ENCODE measurements at regions not wholly inside any gene's neighbourhood (a gene's known extent, or its start where the extent isn't known, plus 50 kb on each side); places are given as distances from the start of the nearest gene placed in this dataset.

DNA sequence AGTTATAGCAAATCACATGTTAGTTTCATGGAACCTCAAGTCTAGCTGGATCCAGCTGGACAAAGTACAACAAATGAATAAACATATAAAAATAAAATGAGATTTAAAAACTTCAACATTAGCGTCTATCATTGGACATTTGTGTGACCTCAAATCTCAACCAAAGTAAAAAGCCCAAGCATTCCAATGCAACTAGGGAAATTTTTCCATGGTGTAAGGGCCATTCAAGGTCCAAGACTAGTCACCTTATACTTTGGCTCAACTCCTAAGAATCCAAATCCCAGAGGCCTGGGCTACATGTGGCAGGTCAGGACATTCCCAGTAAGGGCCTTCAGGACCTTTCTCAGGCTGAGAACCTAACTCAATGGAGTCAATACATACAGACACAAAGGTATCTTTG, 137.4 kb upstream of the DMAC1 start:
- DNase-seq: no peak

DNA sequence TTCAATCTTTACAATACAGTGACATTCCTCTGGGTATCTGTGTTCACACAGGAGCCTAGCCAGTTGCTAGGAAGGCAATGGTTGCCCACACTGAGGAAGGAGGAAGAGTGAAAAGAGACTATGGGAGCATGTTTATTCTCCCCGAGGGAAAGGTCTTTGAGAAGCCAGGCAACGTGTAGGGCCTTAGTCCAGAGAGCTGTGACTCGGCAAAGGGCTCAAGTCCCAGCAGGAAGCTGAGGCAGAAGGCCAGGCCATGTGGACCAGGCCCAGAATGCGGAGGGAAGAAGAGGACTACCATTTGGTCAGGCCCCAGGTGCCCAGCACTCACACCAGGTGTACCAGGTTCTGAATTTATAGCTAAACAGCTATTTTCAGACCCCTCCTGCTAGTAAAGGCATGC, 136.6 kb upstream of the DMAC1 start:
- DNase-seq: no peak

DNA sequence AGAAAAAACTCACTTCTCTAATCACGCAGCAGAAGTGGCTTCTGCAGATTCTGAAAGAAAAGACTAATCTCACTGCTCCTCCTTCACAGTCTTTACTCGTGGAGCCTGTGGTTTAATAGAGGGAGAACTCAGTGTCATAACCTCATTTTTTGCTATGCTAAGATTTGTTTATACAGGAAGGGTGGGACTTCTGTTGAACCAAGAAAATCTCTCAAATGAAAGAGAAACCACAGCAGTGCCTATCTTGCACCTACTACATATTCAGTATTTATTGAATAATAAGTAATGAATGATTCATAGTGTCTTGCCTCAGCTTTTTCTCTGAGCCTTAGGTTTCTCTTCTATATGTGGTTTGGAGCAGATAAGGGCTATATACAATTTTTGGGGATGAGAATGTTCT, 136.1 kb upstream of the DMAC1 start:
- peak; percentile 17 to 45 for DNase-seq

DNA sequence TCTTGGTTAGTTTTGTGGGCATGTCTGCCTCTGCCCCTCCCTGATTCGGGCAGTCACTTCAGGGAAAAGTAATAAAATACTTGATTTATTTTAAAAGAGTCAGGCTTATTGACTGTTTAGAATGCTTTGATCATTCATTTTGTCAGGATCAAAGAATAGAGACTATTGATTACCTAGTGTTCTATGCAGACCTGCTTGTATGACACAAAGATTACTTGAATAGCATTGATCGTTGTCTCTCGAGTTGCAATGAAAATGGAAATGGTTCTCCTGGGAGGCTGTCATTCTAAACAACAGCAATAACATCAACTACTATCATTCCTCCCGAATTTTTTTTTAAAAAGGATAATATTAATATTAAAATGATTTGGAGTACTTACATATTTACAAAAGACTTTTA, 133.2 kb upstream of the DMAC1 start:
- no peak for DNase-seq

DNA sequence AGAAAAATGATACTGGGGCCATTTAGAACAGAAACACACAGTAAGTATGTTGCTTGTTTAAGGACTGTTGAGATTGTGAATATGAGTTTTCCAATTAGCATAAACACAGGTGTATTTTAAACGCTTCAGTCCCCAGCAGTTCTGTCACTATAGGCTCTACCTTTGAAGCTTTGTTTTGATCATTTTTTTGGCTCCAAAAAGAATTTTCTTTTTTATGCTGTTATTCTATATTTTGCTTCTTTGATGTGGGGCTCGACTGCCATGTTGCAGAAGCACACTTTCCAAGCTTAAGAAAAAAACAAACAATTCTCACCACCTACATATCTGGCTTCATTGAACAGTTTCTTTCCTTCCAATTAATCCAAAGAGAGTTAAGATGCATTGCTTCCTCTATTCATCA, 131.0 kb upstream of the DMAC1 start:
- DNase-seq: no peak

DNA sequence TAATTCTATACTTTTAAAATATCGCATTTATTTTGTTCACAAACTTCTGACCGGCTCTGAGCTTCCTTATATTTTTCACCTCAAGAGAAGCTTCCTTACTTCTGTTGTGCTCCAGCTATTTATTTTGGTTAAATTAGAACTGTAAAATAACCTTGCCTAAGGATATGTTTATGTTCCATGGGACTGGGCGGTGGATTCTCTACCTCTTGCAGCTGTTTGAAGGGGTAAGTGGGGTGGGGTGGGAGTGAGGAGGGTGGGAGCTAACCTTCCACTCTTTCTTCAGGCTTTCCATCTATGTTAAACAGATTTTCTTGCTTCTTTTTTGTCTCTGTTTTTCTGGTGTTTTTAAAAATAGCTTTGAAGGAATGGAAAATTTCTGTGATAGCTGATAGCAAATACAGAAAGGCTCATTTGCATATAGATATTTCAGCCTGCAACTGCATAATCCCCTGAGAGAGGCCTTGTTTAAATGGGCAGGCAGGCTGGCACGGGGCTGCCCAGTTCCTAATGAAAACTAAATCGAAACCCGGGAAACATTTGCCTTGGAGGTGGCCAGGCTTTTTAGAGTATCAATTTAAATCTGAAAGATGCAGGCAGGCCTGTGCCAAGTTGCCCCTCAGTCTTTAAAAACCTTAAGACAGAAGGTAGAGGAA, 122.1 kb upstream of the DMAC1 start:
- DNase-seq: no peak

DNA sequence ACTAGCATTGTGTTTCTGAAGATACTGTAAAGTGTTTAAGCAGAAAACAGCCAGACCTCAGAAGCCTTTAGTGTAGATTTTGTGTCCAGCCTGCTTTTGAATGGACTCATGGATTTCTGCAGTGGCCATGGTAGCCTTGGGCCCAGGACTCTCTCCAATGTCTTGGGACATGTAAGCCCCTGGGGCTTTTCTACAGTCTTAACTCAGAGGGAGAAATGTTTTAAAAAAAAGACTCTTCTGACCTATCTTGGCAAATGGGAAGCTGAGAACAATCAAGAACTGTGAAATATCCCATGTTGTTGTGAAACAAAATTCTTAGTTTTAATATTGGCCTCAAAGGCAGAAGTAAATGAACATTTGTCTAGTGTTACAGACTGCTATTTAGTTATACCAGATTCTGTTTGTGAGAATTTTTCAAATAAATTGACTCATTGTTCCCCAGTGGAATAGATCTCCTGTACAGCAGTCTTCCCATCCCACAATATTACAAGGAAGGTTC, 112.5 kb upstream of the DMAC1 start:
- DNase-seq: no peak

DNA sequence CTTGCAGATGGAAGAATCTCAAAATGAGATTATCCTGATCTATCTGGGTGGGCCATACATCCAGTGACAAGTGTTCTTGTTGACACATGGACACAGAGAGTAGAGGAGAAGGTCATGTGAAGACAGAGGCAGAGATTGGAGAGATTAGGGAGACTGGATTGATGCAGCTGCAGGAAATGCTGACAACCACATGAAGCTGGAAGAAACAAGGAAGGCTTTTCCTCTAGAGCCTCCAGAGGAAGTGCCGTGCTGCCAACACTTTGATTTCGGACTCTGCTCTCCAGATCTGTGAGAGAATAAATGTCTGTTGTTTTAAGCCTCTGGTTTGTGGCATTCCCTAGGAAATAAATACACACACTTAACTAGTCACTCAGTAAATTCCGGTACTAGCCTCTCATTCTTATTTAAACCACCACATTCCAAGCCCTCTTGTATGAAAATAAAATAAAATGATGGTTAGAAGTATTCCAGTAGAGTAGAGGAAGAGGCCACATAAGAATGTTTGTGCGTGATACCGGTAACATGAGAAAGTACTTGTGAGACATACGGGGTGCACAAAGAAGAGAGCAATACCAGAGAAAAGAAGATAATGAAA, 110.9 kb upstream of the DMAC1 start:
- DNase-seq: no peak

DNA sequence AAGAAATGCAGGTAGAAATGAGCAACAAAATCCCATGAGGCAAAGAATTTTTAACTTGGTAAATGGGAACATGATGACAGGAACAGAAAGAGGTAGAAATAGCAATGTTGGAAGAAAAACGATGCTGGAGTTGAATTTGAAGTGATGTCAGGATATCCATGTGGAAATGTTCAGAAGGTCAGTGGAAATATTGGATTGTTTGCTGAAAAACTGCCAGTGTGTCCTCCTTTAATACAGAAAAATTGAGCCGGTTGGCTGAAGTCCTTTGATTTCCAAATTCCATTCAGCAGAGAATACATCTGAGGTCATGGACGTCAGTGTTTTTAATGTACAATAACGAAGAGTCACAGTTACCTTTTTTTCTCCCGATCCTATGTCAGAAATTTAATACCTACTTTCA, 110.0 kb upstream of the DMAC1 start:
- no peak for DNase-seq

DNA sequence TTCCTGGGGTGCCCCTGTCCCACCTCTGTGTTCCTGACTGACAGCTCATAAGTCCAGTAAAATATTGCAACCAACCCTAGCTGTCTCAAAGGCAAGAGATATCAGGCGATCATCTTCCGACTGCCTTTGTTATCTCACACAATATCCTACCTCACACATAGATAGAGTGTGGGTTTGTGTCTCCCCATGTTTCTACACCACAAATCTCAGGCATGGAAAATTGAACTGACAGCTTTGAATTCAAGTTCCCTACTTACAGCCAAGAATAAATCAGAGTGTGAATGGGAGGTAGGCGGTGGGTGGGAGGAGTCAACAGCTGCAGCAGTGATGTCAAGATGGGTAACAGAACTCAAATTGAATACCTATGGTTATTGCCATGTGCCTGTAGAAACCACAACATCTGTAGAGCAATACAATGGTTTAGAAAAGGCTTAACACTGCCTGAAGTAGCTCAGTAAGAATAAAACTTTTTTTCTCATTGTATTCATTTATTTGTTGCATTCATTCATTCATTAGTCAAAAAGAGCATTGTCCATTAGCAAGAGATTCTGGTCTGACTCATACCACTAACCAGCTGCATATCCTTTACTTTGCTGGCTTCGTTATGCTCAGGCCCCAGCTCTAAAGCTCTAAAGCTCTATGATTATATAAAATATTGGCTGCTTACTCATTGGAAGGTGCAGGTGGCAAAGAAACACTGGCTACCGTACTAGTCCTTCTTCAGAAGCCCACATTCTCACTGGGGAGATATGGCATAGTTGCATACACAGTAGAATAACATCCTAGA, 108.2 kb upstream of the DMAC1 start:
- no peak for DNase-seq

DNA sequence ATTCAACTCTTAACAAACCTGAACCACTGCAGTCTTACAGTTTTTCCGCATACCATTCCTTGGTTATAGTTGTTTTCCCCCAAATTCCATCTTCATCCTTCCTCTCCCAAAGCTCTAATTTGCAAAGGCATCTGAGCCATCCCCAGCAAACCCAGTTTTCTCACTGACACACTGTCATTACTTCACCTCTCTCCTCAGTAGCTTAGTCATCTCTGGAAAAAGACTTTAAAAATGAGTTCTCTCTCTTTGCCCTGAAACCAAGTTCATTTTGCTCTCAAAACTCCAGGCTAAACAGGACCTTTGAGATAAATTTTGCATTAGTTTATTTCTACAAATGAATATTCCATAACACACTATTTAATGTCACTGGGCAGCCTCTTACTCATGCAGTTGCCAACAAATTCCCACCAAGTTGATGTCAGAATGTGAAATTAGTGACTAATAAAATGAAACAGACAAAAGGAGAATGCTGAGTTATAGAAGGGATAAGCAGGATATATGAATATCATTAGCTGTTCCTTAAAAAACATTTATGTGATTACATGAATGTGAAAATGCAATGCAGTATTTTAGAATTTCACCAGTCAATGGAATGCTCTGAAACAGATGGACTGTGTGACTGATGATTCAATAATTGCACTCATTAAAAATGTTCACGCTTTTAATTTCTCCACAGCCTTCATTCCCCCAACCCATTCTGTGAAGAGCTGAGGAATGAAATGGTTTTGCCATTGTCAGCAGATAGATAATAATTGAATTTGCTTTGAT, 107.4 kb upstream of the DMAC1 start:
- DNase-seq: no peak

DNA sequence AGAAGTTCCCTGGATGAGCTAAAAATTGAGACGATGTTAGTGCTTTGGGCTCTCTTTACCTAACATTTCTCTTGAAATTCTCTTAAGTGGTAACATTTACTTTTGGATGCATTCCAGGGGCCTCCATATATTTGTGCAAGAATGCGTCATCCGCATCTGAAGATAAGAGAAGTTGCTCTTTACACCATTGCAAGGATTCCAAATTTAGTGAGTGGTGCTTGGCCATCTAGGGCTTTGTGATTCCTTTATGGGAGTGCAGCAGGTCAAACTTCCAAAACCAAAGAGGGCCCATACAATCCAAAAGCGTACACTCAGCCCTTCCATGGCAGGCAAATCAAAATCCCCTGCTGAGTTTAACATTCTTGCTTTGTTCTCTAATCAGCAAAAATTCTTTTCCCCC, 102.0 kb upstream of the DMAC1 start:
- DNase-seq: no peak

DNA sequence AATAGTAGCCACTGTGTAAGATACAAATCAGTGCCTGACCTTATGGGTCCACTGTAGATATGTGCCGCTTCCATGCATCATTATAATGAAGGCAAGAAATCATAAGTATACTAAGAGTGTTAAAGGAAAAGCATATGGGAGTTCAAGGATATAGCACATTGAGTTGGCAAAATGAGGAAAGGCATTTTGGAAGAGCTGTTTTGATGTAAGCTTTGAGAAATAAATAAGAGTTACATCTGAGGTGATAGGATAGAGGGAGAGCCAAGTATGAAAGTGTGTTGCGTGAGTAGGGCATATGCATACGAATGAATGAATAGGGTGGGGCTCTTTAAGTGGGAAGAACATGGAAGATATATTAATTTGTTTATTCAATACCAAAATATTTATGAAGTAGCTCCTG, 101.0 kb upstream of the DMAC1 start:
- no peak for DNase-seq

DNA sequence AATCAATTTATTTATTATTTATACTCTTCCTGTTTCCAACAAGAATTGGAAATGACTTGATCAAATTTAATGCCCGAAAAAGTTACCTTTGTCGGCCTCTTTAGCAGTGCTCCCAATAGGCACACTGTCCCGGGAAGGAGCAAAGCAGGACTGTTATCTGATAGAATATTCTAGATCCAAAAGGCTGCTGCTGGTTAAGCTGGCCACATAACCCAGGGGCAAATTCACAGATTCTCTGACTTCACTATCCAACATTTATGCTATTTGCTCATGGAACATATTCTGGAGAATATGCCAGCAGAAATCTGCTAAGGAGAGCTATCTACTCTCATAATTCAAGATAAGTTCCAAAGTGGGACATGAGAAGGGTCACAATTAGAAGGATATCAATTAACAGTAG, 100.2 kb upstream of the DMAC1 start:
- DNase-seq: no peak

DNA sequence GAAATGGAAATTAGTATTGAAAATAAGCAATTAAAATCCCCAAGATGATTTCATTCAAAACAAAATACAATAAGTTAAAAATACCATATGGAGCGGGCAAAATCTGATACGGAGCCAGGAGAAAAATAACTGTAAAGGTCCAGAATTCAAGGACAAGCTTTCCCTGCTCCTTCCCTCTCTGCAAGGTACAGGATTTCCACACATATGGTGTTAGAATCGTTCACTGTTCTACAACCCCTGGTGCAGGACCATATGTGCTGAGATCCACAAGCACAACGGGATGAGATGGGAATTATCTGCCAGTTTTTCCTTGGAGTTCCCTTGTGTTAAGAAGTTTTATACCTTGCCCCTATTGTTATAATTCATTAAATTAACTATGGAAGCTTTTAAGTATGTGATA, 94.7 kb upstream of the DMAC1 start:
- no peak for DNase-seq

DNA sequence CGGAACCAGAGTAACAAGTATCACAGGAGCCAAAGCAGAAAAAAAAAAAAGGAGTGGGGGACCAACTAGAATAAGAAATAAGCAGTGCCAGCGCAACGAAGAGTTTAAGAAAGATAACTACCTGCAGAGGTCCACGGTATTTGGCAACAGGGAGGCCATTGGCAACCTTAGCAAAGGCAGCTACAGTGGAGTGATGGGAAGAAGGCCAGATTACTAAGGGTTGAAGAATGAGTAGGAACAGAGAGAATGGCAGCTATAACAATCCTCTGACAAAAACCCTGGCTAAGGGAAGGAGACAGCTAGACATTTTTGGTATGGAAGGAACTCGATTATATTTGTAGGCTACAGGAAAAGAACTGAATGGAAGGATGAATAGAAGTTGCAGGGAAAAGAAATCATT, 93.4 kb upstream of the DMAC1 start:
- DNase-seq: no peak

DNA sequence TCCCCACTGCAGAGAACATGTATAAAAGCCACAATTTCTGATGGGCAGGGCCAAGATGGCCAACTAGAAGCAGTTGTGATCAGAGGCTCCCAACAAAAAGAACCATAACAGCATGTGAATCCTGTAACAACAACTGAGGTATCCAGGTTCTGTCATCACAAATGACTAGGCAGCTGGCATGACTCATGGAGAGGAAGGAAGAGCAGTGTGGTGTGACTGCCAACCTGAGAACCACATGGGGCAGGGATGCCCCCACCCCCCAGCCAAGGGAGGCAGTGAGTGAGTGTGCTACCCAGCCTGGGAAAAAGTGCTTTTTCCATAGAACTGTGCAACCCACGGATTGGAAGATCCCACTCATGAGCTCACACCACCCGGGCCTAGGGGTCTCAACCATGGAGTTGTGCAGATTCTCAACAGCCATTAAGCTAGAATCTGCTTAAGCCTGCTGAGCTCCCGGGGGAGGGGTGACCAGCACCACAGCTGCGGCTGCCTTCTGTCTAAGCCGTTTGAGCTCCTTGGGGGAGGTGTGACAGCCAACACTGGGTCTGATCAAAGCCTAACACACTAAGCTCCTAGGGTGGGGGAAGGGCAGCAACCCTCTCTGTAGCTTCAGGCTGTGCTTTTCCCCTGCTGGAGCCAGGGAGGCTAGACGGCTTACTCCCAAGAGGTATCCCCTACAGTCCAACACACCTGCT, 80.1 kb upstream of the DMAC1 start:
- no peak for DNase-seq

DNA sequence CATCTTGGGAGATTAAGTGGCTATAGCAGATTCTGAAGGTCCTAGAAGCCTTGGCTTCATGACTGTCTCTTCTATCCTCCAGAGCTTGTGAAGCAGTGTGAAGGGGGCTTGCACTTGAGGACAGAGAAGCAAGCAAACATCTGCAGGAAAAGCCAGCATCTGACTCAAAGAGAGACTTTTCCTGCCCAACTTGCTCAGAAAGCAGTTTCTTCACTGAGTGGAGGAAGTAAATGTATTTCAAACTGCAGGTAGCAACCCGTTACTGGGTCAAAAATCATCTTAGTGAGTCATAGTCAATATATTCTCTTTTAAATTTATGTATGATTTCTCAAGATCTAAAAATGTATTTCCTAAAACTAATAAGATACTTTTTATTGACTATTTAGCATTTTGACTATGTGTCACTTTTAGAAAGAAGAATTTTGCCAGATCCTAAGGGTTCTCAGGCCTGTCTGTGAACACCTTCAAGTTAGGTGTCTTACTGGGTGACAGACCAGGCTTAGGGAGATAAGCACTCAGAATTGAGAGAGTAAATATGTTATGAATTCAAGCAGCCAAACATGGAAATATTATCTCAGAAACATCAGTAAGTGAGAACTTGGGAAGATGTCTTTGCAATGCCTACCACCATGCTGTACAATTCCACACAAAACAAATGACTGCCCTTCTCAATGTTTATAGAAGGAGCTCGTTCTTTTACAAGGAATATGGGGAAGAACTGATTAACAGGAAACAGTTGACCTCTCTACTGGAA, 72.6 kb upstream of the DMAC1 start:
- DNase-seq: no peak

DNA sequence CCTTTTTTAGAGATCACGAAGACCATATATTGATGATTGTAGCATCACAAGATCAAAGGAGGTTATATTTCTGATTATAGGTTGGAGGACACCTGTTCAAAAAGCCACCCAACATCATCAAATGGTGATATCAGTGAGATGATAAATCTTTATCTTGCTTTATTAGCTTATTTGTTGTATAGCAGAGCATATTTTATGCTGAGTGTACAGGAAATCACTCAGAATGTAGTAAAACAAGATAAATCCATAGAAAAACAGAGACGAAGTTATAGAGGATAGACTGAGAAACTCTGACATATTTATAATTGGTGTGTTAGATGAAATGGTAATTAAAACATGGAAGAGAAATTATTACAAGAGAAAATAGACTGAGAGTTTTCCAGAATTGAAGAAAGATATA, 69.8 kb upstream of the DMAC1 start:
- no peak for DNase-seq

DNA sequence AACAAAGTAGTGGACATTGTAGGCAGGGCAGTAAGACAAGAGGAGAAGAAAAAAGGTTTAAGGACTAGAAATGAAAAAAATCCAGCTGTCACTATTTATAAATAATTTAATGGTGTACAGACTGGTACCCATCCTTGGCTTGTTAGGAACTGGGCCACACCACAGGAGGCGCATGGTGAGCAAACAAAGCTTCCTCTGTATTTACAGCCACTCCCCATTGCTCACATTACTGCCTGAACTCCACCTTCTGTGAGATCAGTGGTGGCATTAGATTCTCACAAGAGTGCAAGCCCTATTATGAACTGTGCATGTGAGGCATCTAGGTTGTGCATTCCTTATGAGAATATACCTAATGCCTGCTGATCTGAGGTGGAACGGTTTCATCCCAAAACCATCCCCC, 62.6 kb upstream of the DMAC1 start:
- DNase-seq: no peak

DNA sequence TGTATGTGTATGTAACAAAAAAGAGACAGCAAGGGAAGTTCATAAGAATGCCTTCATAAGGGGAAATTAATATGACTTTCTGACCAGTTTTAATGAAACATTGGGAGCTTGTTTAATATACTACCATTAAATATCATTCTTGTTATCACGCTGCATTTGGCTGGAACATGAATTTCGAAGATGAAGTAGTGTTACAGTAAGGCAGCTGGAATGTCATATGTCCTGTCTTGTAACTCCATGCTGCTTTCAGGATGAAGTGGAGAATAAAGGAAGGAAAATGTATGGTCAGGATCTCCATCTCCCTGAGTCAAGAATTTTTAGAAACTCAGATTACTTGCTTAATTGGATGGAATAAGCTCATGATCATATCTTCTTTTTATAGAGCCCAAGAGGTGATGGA, 61.5 kb upstream of the DMAC1 start:
- DNase-seq: no peak

DNA sequence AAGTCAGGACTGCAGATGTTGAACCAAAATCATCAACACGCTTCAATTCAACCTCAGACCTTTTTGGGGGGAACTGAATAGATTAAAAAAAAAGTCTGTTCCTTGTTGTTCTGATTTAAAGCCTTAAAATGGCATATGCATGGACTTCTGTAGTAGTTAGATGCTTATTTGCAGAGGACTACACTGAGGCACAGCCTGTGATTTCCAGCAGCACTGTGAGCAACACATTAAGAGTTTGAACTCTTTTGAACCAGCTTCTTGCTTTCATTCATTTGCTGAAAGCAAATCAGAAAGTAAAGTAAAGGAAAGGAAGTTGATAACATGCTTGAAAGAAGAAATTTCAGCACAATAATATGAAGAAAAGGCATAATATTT, 60.7 kb upstream of the DMAC1 start:
- no peak for DNase-seq
